ENCODE measurements at regions not wholly inside any gene's neighbourhood (a gene's known extent, or its start where the extent isn't known, plus 50 kb on each side); places are given as distances from the start of the nearest gene placed in this dataset.

- TF ChIP-seq, protein P1, sequence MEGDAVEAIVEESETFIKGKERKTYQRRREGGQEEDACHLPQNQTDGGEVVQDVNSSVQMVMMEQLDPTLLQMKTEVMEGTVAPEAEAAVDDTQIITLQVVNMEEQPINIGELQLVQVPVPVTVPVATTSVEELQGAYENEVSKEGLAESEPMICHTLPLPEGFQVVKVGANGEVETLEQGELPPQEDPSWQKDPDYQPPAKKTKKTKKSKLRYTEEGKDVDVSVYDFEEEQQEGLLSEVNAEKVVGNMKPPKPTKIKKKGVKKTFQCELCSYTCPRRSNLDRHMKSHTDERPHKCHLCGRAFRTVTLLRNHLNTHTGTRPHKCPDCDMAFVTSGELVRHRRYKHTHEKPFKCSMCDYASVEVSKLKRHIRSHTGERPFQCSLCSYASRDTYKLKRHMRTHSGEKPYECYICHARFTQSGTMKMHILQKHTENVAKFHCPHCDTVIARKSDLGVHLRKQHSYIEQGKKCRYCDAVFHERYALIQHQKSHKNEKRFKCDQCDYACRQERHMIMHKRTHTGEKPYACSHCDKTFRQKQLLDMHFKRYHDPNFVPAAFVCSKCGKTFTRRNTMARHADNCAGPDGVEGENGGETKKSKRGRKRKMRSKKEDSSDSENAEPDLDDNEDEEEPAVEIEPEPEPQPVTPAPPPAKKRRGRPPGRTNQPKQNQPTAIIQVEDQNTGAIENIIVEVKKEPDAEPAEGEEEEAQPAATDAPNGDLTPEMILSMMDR (IDR thresholded peaks at IDR 0.05): no peak
- no peak for TF ChIP-seq EP300 (IDR thresholded peaks at IDR 0.05; ENCODE audit: low read depth)
- no peak for TF ChIP-seq POLR2A (IDR thresholded peaks at IDR 0.05)
Measured at GRCh38 chr10:3337741-3338140, 165.2 kb upstream of the PITRM1 start.

Data from transverse colon (tissue), 3 donors.